ENCODE measurements at regions not wholly inside any gene's neighbourhood (a gene's known extent, or its start where the extent isn't known, plus 50 kb on each side); places are given as distances from the start of the nearest gene placed in this dataset.

- H2AFZ ChIP-seq (ENCODE audit: low read depth, low read length), result no peak overlapping the region
- no peak overlapping the region for H3K4me3 ChIP-seq (ENCODE audit: low read length)
- no peak for TF ChIP-seq EZH2phosphoT487 (IDR thresholded peaks at IDR 0.05; ENCODE audit: low read depth)
- no peak for TF ChIP-seq CTCF (IDR thresholded peaks at IDR 0.05; ENCODE audit: low read depth, low read length)
- no peaks in the 10 kb centered on the region for H3K4me1 ChIP-seq (ENCODE audit: low read length)
- H3K9ac ChIP-seq (ENCODE audit: low read length), result no peak overlapping the region
- no peaks in the 10 kb centered on the region for H3K79me2 ChIP-seq (ENCODE audit: low read length)
- no peaks in the 10 kb centered on the region for H3K9me3 ChIP-seq (ENCODE audit: insufficient read depth, low read length)
- H3K27ac ChIP-seq (ENCODE audit: low read length), result no peak overlapping the region
- H3K36me3 ChIP-seq (replicated peaks; ENCODE audit: low read depth, low read length), result no peaks in the 10 kb centered on the region
- no peaks in the 10 kb centered on the region for H4K20me1 ChIP-seq (ENCODE audit: insufficient read depth, low read length)
- no peak overlapping the region for H3K4me2 ChIP-seq (ENCODE audit: low read length)
- H3K27me3 ChIP-seq (ENCODE audit: low read depth, low read length), result no peaks in the 10 kb centered on the region
These were observed 805.5 kb downstream of the IGSF11 start for GRCh38 chr3:118229196-118229595.

GRCh38 chr3:118231578-118231977 lies 803.1 kb downstream of the IGSF11 start:
- Histone ChIP-seq H4K20me1 (ENCODE audit: insufficient read depth, low read length) (no peaks in the 10 kb centered on the region), H2AFZ (ENCODE audit: low read depth, low read length) (no peak overlapping the region), H3K9me3 (ENCODE audit: insufficient read depth, low read length) (no peaks in the 10 kb centered on the region), H3K4me2 (ENCODE audit: low read length) (no peak overlapping the region), H3K4me3 (ENCODE audit: low read length) (no peak overlapping the region), H3K4me1 (ENCODE audit: low read length) (no peaks in the 10 kb centered on the region), H3K27me3 (ENCODE audit: low read depth, low read length) (no peaks in the 10 kb centered on the region), H3K27ac (ENCODE audit: low read length) (no peak overlapping the region), H3K36me3 (replicated peaks; ENCODE audit: low read depth, low read length) (no peaks in the 10 kb centered on the region), H3K9ac (ENCODE audit: low read length) (no peak overlapping the region), H3K79me2 (ENCODE audit: low read length) (no peaks in the 10 kb centered on the region)
- TF ChIP-seq CTCF (IDR thresholded peaks at IDR 0.05; ENCODE audit: low read depth, low read length) (no peak), EZH2phosphoT487 (IDR thresholded peaks at IDR 0.05; ENCODE audit: low read depth) (no peak)

- H3K36me3 ChIP-seq (replicated peaks; ENCODE audit: low read depth, low read length), result no peaks in the 10 kb centered on the region
These were observed 795.4 kb downstream of the IGSF11 start for GRCh38 chr3:118239253-118239652.

GRCh38 chr3:118244761-118245160 lies 789.9 kb downstream of the IGSF11 start:
- Histone ChIP-seq H3K4me2 (ENCODE audit: low read length) (no peak overlapping the region), H3K4me1 (ENCODE audit: low read length) (no peaks in the 10 kb centered on the region), H3K27me3 (ENCODE audit: low read depth, low read length) (no peaks in the 10 kb centered on the region), H3K27ac (ENCODE audit: low read length) (no peak overlapping the region), H3K36me3 (replicated peaks; ENCODE audit: low read depth, low read length) (no peaks in the 10 kb centered on the region), H3K9me3 (ENCODE audit: insufficient read depth, low read length) (no peaks in the 10 kb centered on the region), H3K79me2 (ENCODE audit: low read length) (no peaks in the 10 kb centered on the region), H4K20me1 (ENCODE audit: insufficient read depth, low read length) (no peaks in the 10 kb centered on the region), H3K9ac (ENCODE audit: low read length) (no peak overlapping the region), H2AFZ (ENCODE audit: low read depth, low read length) (no peak overlapping the region), H3K4me3 (ENCODE audit: low read length) (no peak overlapping the region)
- no peak for TF ChIP-seq EZH2phosphoT487 (IDR thresholded peaks at IDR 0.05; ENCODE audit: low read depth)
- no peak for TF ChIP-seq CTCF (IDR thresholded peaks at IDR 0.05; ENCODE audit: low read depth, low read length)

More at GRCh38 chr3:118239253-118239652, 795.4 kb downstream of the IGSF11 start:
- Histone ChIP-seq H3K9me3 (ENCODE audit: insufficient read depth, low read length) (no peaks in the 10 kb centered on the region), H3K27me3 (ENCODE audit: low read depth, low read length) (no peaks in the 10 kb centered on the region), H3K27ac (ENCODE audit: low read length) (no peak overlapping the region), H3K9ac (ENCODE audit: low read length) (no peak overlapping the region), H3K4me2 (ENCODE audit: low read length) (no peak overlapping the region), H2AFZ (ENCODE audit: low read depth, low read length) (no peak overlapping the region), H4K20me1 (ENCODE audit: insufficient read depth, low read length) (no peaks in the 10 kb centered on the region), H3K4me3 (ENCODE audit: low read length) (no peak overlapping the region), H3K4me1 (ENCODE audit: low read length) (no peaks in the 10 kb centered on the region), H3K79me2 (ENCODE audit: low read length) (no peaks in the 10 kb centered on the region)
- TF ChIP-seq EZH2phosphoT487 (IDR thresholded peaks at IDR 0.05; ENCODE audit: low read depth) (no peak), CTCF (IDR thresholded peaks at IDR 0.05; ENCODE audit: low read depth, low read length) (no peak)

All from OCI-LY3 (cell line).